GM12875 (cell line): ENCODE measurements at regions not wholly inside any gene's neighbourhood (a gene's known extent, or its start where the extent isn't known, plus 50 kb on each side); places are given as distances from the start of the nearest gene placed in this dataset.

Experiments used
- H3K4me3 ChIP-seq: one replicate; pipeline ENCODE4 v1.5.1; 2011; ENCODE audit warnings: low read depth, low read length, control low read depth
- TF ChIP-seq, protein P1 (sequence below): IDR thresholded peaks from 2 replicates; pipeline ENCODE4 v1.5.1; 2011; ENCODE audit warnings: low read depth, mild to moderate bottlenecking, control low read depth, inconsistent platforms, low read length, moderate library complexity, borderline replicate concordance; ENCODE audit not compliant: insufficient read depth

DNA sequence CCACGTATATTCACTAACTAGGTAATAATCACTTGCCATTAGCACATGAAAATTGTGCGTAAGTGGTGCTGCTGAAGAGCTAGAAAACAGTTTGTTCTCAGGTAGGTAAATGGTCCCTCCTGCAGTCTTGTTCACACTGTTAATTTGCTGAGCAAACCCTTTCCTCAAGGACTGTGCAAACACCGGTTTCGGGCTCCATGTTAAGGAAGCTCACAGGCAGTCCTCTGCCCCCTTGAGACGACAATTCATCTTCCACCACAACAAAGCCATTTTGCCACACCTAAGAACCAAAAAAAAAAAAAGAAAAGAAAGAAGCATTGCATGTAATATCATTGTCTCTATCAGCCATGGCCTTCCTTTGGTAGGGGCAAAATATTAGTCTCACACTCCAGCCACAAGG, 193.9 kb downstream of the BCL11A start:
- TF ChIP-seq, protein P1, sequence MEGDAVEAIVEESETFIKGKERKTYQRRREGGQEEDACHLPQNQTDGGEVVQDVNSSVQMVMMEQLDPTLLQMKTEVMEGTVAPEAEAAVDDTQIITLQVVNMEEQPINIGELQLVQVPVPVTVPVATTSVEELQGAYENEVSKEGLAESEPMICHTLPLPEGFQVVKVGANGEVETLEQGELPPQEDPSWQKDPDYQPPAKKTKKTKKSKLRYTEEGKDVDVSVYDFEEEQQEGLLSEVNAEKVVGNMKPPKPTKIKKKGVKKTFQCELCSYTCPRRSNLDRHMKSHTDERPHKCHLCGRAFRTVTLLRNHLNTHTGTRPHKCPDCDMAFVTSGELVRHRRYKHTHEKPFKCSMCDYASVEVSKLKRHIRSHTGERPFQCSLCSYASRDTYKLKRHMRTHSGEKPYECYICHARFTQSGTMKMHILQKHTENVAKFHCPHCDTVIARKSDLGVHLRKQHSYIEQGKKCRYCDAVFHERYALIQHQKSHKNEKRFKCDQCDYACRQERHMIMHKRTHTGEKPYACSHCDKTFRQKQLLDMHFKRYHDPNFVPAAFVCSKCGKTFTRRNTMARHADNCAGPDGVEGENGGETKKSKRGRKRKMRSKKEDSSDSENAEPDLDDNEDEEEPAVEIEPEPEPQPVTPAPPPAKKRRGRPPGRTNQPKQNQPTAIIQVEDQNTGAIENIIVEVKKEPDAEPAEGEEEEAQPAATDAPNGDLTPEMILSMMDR: no peak
- no peak overlapping the region for H3K4me3 ChIP-seq

DNA sequence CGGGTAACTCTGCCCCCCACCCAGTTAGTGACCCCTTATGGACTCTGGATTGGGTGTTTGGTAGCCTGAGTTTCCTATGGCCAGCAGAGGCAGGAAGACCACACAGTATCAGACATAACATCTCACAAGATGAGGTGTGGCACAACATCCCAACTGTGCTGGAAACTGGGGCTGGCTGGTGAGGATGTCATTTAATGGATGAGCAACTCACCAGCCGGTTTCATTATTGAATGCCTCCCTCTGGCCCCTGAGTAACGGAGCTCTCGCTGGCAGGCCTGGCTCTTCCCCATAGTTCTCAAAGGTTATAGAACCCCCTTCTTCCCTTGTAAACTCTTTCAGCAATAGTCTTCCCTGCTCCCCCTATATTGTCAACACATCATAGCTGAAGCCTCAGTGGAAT, 195.0 kb downstream of the BCL11A start:
- H3K4me3 ChIP-seq: no peak overlapping the region
- TF ChIP-seq, protein P1: no peak

DNA sequence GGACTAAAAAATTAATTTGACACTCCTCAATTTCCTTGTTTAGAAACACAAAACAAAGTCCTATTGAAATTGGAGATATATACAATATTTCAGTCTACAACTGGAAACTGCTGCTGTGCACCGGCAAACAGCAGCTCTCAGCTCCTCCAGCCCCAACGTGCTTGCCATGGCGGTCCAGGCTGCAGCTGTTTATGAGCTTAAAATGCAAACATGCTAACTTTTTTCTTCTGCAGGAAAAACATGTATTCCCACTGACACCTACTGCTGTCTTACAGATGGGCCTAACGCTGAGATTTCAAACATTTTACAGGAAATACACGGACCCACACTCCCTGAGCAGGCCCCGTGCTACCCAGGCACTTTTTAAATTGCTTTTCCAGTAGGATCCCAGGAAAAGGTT, 195.5 kb downstream of the BCL11A start:
- TF ChIP-seq, protein P1: no peak
- H3K4me3 ChIP-seq: no peak overlapping the region

DNA sequence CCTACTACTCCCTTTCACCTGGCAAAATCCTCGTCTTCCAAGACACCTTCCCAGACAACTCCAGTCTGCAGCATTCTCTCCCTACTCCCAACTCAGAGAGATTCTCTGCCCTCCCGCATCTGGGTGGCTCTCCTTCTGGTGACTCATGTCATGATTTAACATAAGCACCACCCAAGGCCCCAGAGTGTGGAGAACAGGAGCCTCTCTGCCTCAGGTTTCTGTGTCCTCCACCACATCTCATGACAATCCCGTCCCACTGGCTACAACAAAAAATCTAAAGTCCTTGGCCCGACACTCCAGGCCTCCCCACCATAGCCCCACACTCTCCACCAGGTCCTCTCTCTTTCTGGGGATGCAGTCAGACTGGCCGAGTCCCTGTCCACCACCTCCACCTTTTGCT, 197.1 kb downstream of the BCL11A start:
- no peak overlapping the region for H3K4me3 ChIP-seq
- TF ChIP-seq, protein P1: no peak

DNA sequence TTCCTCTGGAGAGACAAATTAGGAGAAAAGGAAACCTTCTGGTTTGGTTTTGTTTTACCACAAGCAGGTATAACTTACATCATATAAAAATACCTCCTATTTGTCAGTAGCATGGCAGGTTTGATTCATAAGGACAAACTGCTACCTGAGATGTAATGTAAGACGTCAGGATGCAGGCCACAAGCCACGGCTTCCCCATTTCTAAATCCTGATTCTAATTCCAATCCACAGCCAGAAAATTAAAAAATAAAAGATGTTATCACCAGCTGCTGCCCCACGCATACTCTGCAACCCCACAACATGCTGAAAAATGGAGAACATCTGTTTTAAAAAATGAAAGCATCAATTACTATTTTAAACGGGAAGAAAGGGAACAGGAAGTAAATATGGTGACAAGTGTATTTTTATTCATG, 197.6 kb downstream of the BCL11A start:
- no peak overlapping the region for H3K4me3 ChIP-seq
- TF ChIP-seq, protein P1: no peak

DNA sequence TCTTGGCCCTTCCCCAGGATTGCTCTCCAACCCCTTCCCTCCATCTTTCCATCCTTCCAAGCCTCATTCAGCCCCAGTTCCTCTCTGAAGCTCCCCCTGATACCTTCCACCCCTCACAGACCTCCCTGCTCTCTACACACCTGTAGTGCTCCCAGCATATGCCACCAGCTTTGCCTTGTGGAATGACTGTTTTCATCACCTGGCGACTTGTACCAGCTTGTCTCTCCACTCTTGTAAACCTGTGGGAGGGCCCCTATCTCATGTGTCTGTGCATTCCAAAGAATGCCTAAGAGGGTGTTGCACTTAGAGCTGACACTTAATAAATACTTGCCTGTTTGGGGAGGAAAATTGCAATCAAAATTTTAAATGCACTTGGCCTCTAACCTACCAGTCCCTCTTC, 198.7 kb downstream of the BCL11A start:
- TF ChIP-seq, protein P1: no peak
- H3K4me3 ChIP-seq: no peak overlapping the region

DNA sequence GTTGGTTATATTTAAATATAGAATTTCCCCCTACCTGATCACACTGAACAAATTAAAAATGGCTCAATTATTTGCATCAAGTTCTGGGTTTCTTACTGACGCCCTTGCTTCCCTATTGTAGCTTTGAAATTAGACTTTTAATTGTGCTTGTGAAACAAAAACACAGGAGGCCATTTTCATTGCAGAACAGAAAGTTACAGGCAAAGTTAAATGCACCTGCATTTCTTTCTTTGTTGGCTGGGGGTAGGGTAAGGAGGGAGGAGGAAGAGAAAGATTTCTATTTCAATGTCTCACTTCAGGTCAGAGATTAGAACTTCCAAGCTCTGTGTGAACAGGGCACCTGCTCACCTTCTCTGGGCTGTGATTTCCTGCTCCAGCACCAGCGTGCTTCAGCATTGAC, 199.6 kb downstream of the BCL11A start:
- TF ChIP-seq, protein P1: no peak
- no peak overlapping the region for H3K4me3 ChIP-seq
